SU-DHL-6 (cell line): ENCODE measurements at regions not wholly inside any gene's neighbourhood (a gene's known extent, or its start where the extent isn't known, plus 50 kb on each side); places are given as distances from the start of the nearest gene placed in this dataset.

ENCODE experiments used
- H2AFZ ChIP-seq: fragments of 200-600 bp; sonication (generic); 2 replicates; pipeline ENCODE4 v1.6.1; 2014; ENCODE audit warnings: low read depth, mild to moderate bottlenecking, moderate library complexity, mixed read lengths, antibody characterized with exemption, low read length; ENCODE audit not compliant: severe bottlenecking
- H3F3A ChIP-seq: fragments of 200-600 bp; shearing (Covaris generic); 2 replicates; pipeline ENCODE4 v1.6.0; 2016; ENCODE audit warnings: antibody characterized with exemption, mild to moderate bottlenecking; ENCODE audit not compliant: insufficient read depth
- H3K27ac ChIP-seq: fragments of 200-600 bp; sonication (generic); 2 replicates; pipeline ENCODE4 v1.5.1; 2016; ENCODE audit warnings: low read depth, mild to moderate bottlenecking, low read length, moderate library complexity, mixed read lengths
- H3K27me3 ChIP-seq: fragments of 200-600 bp; sonication (generic), shearing (Covaris generic); 2 replicates; pipeline ENCODE4 v1.6.0; 2014; ENCODE audit warnings: mild to moderate bottlenecking, low read length
- H3K36me3 ChIP-seq: fragments of 200-600 bp; sonication (generic); 2 replicates; pipeline ENCODE4 v1.6.1; 2014; ENCODE audit warnings: mild to moderate bottlenecking, low read length, mixed read lengths
- H3K4me2 ChIP-seq: fragments of 300-600, 200-600 bp; shearing (Covaris generic), sonication (generic); 2 replicates; pipeline ENCODE4 v1.6.0; 2014; ENCODE audit warnings: low read length, low read depth, mild to moderate bottlenecking; ENCODE audit not compliant: poor library complexity, severe bottlenecking
- H3K4me3 ChIP-seq: fragments of 200-600 bp; sonication (generic); 2 replicates; pipeline ENCODE4 v1.5.1; 2014; ENCODE audit warnings: antibody characterized with exemption, low read length, mild to moderate bottlenecking, mixed read lengths; ENCODE audit not compliant: insufficient read depth, poor library complexity, severe bottlenecking
- H3K79me2 ChIP-seq: fragments of 200-600 bp; sonication (generic); 2 replicates; pipeline ENCODE4 v1.6.1; 2014; ENCODE audit warnings: mild to moderate bottlenecking, low read length, moderate library complexity; ENCODE audit not compliant: insufficient read depth
- H3K9ac ChIP-seq: fragments of 200-600 bp; sonication (generic); 2 replicates; pipeline ENCODE4 v1.7.0; 2014; ENCODE audit warnings: mild to moderate bottlenecking, low read length
- H3K9me2 ChIP-seq: fragments of 200-600 bp; sonication (generic); replicated peaks from 2 replicates; pipeline ENCODE4 v1.6.1; 2014; ENCODE audit warnings: low read length; ENCODE audit not compliant: insufficient read depth
- H3K9me3 ChIP-seq: fragments of 200-600 bp; sonication (generic); 2 replicates; pipeline ENCODE4 v1.6.1; 2014; ENCODE audit warnings: low read length, mixed read lengths; ENCODE audit not compliant: insufficient read depth
- H4K20me1 ChIP-seq: fragments of 200-600 bp; sonication (generic); 2 replicates; pipeline ENCODE4 v1.6.1; 2014; ENCODE audit warnings: low read depth, mild to moderate bottlenecking, antibody characterized with exemption, low read length, moderate library complexity, mixed read lengths
- EZH2phosphoT487 ChIP-seq: fragments of 200-600 bp; sonication (generic), shearing (Covaris generic); conservative IDR thresholded peaks from 2 replicates; pipeline ENCODE4 v1.6.1; 2018; ENCODE audit warnings: mild to moderate bottlenecking, antibody characterized with exemption, low read length, moderate library complexity, mixed read lengths
- TF ChIP-seq, protein P1 (sequence below): fragments of 200-600 bp; sonication (generic); IDR thresholded peaks from one replicate; pipeline ENCODE4 v1.5.1; 2017; ENCODE audit warnings: antibody characterized with exemption, mild to moderate bottlenecking, low read length, moderate library complexity; ENCODE audit not compliant: insufficient read depth, poor library complexity, severe bottlenecking

DNA sequence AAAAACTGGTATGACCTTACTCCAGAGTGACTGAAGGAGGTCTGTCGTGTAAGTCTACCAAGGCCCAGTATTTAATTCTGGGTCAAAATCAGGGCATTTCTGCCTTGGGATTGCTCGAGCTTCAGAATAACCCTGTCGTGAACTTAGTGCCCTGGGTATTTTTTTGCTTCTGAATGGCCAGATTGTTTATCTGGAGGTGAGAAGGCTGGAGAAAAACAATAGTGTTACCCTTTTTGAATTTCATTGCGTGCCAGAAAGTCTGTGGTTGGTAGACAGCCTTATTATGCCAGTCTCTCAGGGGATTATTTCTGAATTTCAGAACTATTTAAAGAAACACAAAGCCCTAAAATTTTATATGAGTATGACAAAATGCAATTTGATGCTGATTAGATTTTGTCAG is 323.4 kb downstream of the CSNK1G3 start:
- H3K9me3 ChIP-seq: no peaks in the 10 kb centered on the region
- H3K4me3 ChIP-seq: no peak overlapping the region
- H3K27me3 ChIP-seq: no peaks in the 10 kb centered on the region
- H3K9ac ChIP-seq: no peak overlapping the region
- no peaks in the 10 kb centered on the region for H3K36me3 ChIP-seq
- H3K27ac ChIP-seq: peak overlapping the region; percentile 57
- peak overlapping the region; percentile 73 for H2AFZ ChIP-seq
- no peak for TF ChIP-seq EZH2phosphoT487
- TF ChIP-seq, protein P1, sequence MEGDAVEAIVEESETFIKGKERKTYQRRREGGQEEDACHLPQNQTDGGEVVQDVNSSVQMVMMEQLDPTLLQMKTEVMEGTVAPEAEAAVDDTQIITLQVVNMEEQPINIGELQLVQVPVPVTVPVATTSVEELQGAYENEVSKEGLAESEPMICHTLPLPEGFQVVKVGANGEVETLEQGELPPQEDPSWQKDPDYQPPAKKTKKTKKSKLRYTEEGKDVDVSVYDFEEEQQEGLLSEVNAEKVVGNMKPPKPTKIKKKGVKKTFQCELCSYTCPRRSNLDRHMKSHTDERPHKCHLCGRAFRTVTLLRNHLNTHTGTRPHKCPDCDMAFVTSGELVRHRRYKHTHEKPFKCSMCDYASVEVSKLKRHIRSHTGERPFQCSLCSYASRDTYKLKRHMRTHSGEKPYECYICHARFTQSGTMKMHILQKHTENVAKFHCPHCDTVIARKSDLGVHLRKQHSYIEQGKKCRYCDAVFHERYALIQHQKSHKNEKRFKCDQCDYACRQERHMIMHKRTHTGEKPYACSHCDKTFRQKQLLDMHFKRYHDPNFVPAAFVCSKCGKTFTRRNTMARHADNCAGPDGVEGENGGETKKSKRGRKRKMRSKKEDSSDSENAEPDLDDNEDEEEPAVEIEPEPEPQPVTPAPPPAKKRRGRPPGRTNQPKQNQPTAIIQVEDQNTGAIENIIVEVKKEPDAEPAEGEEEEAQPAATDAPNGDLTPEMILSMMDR: no peak
- H3K4me2 ChIP-seq: peak overlapping the region; percentile 38
- H4K20me1 ChIP-seq: no peaks in the 10 kb centered on the region
- H3F3A ChIP-seq: no peaks in the 10 kb centered on the region
- H3K9me2 ChIP-seq: no peaks in the 10 kb centered on the region
- H3K79me2 ChIP-seq: no peaks in the 10 kb centered on the region

DNA sequence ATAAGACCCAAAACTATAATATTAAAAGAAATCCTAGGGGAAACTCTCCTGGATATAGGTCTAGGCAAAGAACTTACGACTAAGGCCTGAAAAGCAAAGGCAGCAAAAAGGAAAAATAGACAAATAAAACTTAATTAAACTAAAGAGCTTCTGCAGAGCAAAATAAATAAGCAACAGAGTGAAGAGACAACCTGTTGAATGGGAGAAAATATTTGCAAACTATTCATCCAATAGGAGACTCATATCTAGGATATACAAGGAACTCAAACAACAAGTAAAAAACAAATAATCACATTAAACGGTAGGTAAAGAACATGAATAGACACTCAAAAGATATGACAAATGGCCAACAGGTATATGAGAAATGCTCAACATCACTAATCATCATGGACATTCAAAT is 318.6 kb downstream of the CSNK1G3 start:
- Histone ChIP-seq H2AFZ (no peak overlapping the region), H3K27me3 (no peaks in the 10 kb centered on the region), H3K79me2 (no peaks in the 10 kb centered on the region), H3F3A (no peaks in the 10 kb centered on the region), H3K4me3 (no peak overlapping the region), H3K9me2 (no peaks in the 10 kb centered on the region), H3K9me3 (no peaks in the 10 kb centered on the region; the same call in 1 of the 2 replicates), H4K20me1 (no peaks in the 10 kb centered on the region), H3K27ac (no peak overlapping the region), H3K4me2 (no peak overlapping the region), H3K36me3 (no peaks in the 10 kb centered on the region), H3K9ac (no peak overlapping the region)
- TF ChIP-seq, protein P1: no peak
- no peak for TF ChIP-seq EZH2phosphoT487

DNA sequence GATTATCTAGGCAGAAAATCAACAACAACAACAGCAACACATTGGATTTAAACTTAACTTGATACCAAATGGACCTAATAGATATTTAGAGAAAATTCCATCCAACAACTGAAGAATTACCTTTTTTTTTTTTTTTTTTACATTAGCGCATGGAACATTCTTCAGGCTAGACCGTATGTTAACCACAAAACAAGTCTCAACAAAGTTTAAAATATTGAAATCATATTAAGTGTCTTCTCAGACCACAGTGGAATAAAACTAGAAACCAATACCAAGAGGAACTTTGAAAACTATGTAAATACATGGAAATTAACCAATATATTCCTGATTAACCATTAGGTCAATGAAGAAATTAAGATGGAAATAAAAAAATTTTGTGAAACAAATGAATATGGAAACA is 315.8 kb downstream of the CSNK1G3 start:
- no peaks in the 10 kb centered on the region; the same call in 1 of the 2 replicates for H3K9me3 ChIP-seq
- no peak overlapping the region for H2AFZ ChIP-seq
- no peaks in the 10 kb centered on the region for H3K27me3 ChIP-seq
- H3K9ac ChIP-seq: no peak overlapping the region
- no peaks in the 10 kb centered on the region for H3K36me3 ChIP-seq
- H4K20me1 ChIP-seq: no peaks in the 10 kb centered on the region
- H3K9me2 ChIP-seq: no peaks in the 10 kb centered on the region
- H3K4me2 ChIP-seq: no peak overlapping the region
- no peaks in the 10 kb centered on the region for H3K79me2 ChIP-seq
- TF ChIP-seq, protein P1: no peak
- no peak for TF ChIP-seq EZH2phosphoT487
- H3F3A ChIP-seq: no peaks in the 10 kb centered on the region
- no peak overlapping the region for H3K27ac ChIP-seq
- H3K4me3 ChIP-seq: no peak overlapping the region

DNA sequence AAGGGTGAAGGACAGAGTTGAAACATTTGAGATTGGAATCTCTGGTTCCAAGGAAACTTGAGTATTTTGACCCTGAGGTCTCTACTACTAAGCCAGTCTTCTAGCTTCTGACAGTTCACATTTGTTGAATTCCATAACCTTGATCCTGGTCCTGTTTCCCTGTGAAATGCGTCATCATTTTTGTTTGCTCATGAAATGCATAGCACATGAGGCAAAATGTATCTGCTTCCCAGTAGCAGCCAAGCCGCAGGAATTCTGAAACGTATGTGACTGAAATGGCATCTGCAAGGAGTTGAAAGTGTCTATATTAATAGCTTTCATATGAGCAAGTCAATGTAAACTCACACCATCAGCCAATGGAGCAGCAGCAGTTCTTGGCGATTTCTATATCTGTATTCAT is 307.9 kb downstream of the CSNK1G3 start:
- no peaks in the 10 kb centered on the region for H3K79me2 ChIP-seq
- no peaks in the 10 kb centered on the region for H3F3A ChIP-seq
- H3K27me3 ChIP-seq: no peaks in the 10 kb centered on the region
- no peak overlapping the region for H3K4me3 ChIP-seq
- H3K27ac ChIP-seq: no peak overlapping the region
- no peaks in the 10 kb centered on the region for H4K20me1 ChIP-seq
- TF ChIP-seq, protein P1: no peak
- no peak for TF ChIP-seq EZH2phosphoT487
- no peak overlapping the region for H2AFZ ChIP-seq
- H3K36me3 ChIP-seq: no peaks in the 10 kb centered on the region
- H3K4me2 ChIP-seq: no peak overlapping the region
- H3K9me3 ChIP-seq: no peaks in the 10 kb centered on the region
- no peak overlapping the region for H3K9ac ChIP-seq
- H3K9me2 ChIP-seq: no peaks in the 10 kb centered on the region
